Mammary epithelial cell (primary cell): ENCODE measurements at regions not wholly inside any gene's neighbourhood (a gene's known extent, or its start where the extent isn't known, plus 50 kb on each side); places are given as distances from the start of the nearest gene placed in this dataset.

ENCODE experiments used
- EZH2 ChIP-seq: IDR thresholded peaks from 2 replicates; pipeline ENCODE4 v1.6.1; 2012; ENCODE audit warnings: low read length, inconsistent platforms, borderline replicate concordance
- TF ChIP-seq, protein P1 (sequence below), 2 donors: IDR thresholded peaks in 1 of 2; conservative IDR thresholded peaks in 1 of 2; 2 replicates each; pipeline ENCODE4 v1.5.1; 2011 to 2012; ENCODE audit warnings: inconsistent platforms in 2 of 2, low read length in 2 of 2, mild to moderate bottlenecking in 2 of 2, control low read depth in 1 of 2, low read depth in 1 of 2; ENCODE audit not compliant: insufficient read depth in 1 of 2; ENCODE audit errors: extremely low read depth in 1 of 2

DNA sequence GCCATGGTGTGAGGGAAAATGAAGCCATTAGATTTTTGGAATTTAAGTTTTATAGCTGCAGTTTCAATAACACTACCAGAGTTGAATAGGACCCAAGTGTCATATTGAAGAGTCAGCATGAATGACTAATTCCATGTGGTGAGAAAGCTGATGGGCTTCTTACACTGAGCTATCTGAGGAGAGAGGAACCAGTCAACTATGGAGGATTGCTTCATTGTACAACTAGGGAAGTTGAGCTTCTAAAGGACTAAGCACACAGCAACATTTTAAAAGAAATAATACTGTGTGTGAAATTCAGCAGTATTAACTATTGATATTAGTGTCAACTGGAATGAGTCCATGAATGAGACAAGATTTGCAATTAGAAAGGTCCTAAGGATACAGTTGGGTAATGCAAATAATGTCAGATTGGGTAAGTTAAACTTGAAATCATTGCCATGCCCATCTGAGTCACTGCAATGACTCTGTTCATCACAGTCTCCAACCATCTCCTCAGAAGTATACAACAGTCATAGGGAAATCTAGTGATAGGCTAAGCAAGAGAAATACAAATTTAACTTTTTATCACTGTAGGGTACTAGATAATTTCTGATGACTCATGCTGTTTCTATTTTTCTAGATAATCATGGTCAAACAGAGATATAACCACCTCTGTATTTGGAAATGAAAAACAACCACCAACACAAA lies 394.2 kb downstream of the FSCB start:
- TF ChIP-seq, protein P1, sequence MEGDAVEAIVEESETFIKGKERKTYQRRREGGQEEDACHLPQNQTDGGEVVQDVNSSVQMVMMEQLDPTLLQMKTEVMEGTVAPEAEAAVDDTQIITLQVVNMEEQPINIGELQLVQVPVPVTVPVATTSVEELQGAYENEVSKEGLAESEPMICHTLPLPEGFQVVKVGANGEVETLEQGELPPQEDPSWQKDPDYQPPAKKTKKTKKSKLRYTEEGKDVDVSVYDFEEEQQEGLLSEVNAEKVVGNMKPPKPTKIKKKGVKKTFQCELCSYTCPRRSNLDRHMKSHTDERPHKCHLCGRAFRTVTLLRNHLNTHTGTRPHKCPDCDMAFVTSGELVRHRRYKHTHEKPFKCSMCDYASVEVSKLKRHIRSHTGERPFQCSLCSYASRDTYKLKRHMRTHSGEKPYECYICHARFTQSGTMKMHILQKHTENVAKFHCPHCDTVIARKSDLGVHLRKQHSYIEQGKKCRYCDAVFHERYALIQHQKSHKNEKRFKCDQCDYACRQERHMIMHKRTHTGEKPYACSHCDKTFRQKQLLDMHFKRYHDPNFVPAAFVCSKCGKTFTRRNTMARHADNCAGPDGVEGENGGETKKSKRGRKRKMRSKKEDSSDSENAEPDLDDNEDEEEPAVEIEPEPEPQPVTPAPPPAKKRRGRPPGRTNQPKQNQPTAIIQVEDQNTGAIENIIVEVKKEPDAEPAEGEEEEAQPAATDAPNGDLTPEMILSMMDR (conservative IDR thresholded peaks at IDR 0.05 in 1 of 2, IDR thresholded peaks at IDR 0.05 in 1 of 2; ENCODE audit: extremely low read depth in 1 of 2, insufficient read depth in 1 of 2, low read depth in 1 of 2, low read length in 2 of 2): no peak
- no peak for TF ChIP-seq EZH2
